NCI-H748 treated with DMSO at 0.1 percent for 48 hours (cell line): ENCODE measurements at regions not wholly inside any gene's neighbourhood (a gene's known extent, or its start where the extent isn't known, plus 50 kb on each side); places are given as distances from the start of the nearest gene placed in this dataset.

Experiments used
- DNase-seq: peaks from one replicate; lab custom pipeline; 2025; lab: John Stamatoyannopoulos, UW

GRCh38 chr2:163368655-163369054 lies 367.2 kb downstream of the FIGN start:
- DNase-seq, result no peak

GRCh38 chr2:163367825-163368582 lies 367.8 kb downstream of the FIGN start:
- DNase-seq, result no peak

DNA sequence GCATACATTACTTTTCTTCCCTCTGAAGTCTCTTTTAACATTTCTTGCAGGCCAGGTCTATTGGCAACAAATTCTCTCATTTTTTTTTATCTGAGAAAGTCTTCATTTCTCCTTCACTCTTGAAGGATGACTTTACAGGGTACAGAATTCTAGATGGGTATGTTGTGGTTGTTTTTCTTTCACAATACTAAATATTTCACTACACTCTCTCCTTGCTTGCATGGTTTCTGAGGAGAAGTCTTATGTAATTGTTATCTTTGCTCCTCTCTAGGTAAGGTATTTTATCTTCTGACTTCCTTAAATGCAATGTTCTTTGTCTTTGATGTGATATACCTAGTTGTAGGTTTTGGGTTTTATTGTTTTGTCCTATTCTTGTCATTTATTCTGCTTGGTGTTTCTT lies 371.1 kb downstream of the FIGN start:
- DNase-seq, result no peak

DNA sequence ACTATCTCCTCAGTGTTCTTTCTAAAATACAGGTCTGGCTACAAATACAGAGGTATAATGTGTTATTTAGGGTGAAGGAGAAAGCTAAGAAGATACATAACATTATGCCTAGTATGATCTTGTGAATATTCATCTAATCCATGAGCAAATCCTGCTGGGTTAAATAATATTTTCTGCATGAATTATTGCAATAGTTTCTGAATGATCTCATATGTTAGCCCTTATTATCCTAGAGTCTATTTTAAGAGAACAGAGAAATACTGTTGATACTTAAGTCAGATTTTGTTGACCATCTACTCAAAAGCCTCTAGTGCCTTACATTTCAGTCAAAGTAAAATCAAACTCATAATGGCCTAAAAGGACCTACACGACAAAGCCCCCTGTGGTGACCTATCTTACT lies 382.3 kb downstream of the FIGN start:
- no peak for DNase-seq

- DNase-seq, result no peak
Measured at GRCh38 chr2:163351966-163352365, 383.8 kb downstream of the FIGN start.

DNA sequence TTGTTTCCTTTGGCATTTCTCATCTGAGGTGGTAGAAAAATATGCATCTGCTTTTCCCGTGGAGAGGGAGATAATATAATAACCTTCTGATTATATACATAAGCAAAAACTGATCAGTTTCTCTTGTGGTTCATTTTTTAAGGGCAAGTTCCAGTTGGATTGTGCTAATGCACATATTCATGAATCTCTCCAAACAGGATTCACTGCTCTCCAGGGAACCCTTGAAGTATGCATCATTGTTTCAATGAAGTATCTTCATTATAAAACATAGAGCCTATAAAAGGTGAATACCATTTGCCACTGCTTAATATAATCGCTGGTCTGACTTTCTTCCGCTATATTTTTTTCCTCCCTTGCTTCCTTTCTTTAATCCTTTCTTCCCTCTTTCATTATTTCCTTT lies 384.7 kb downstream of the FIGN start:
- no peak for DNase-seq

DNA sequence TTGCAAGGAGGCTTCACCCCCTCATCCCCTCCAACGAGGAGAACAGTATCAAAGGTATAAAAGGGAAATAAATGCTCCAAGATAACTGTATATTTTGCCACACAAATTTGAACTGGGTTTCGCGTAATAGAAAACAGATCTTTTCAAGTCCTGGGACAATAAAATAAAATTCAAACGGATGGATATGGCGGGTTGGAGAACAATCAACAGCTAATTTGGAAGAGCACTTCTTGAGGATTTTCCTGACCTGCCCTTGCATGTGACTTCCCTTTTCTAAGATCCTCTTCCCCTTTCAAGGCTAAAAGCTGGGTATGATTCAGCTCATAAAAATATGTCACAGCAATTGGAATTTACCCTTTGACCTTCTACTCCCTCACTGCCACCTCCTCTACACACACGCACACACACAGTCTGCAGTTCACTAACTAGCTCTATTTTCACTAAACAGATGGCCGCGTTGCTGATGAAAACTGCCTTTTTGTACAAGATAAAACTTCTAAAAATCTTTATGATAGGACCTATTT lies 386.9 kb downstream of the FIGN start:
- DNase-seq, result no peak

GRCh38 chr2:163347982-163348856 lies 387.6 kb downstream of the FIGN start:
- no peak for DNase-seq

DNA sequence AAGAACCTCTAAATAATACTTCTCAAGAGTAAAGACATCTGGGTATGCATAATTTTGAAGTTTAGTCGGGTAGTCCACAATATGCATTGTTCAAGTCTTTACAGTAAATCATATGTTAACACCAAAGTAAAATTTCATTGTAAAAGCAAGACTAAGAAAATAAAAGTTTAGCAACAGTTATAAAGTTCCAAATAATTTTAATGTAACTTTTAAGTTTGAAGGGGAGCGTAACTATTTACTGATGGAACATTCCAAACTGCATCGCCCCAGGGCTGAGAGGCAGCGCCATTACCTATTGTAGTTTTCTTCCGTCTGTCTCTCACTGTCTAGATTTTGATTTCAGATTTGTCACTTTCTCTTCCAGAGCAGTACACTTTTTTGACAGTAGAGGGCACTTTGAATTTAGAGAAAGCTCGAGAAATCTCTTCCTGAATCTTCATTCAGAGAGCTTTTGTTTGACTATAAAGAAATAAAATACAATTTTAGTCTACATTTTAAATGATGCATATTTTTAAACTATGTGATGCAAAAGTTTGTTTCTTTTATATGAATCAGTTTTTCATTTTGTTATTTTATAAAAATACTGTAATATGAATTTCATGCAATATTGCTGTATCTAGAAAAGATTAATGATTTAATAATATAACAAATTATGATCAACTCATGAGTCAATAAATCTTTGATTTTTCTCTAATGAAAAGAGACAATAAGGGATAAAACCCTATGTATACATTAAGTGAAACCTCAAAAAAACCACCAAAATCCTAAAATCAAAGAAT lies 389.8 kb downstream of the FIGN start:
- peak; percentile 87 for DNase-seq

DNA sequence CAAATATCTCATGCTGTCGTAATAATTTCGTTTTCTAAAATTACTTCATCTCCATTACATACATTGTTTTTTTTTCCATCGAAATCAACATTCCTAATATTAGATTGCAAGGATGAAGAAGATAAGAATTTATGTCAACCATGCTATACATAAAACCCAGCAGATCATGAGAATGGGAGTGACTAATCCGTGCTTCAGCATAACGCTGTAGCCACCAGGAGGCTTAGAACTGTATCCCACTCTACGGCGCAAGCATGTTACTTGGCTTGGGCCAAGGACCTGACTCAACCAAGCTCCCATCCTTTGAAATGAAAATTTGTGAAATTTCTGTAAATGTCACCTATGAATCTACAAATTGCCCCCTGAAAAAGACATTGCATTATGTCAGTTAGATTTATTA lies 392.5 kb downstream of the FIGN start:
- DNase-seq, result no peak

DNA sequence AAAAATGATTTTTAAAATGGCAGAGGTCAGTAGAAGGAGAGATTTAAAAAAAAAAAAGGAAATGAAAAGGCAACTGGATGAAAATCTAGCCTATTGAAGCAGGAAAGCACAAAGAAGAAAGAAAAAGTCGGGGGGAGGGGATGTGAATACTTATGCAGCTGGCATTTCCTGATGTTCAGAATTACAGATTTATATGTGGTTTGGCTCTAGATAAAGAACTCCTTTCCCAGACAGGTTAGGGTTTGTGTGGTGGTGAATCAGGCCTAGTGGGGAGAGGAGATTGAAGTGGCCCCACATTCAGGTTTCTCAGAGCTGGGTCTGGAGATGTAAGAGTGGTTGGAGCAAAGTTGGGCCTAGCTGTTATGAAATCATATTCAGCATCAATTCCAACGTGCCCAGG lies 394.4 kb downstream of the FIGN start:
- no peak for DNase-seq

DNA sequence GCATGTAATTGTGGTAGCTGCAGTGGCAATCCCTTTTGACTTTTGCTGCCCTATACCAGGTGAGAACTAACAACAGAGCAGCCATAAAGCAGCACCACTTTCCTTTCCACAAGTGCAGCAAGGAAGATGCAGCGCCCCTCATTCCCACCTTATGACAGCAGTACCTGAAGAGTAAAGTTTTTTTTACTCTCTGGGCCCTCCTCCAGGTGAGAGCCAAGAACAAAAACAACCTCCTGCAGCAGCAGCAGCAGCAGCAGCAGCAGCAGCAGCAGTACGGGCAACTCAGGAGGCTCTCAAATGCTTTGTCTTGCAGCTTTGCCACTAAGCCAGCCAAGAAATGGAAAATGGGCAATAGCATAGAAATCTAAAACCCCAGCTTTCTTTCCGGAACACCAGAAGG lies 397.5 kb downstream of the FIGN start:
- no peak for DNase-seq

- peak; percentile 95 for DNase-seq
Measured at GRCh38 chr2:163324677-163325076, 411.1 kb downstream of the FIGN start.

DNA sequence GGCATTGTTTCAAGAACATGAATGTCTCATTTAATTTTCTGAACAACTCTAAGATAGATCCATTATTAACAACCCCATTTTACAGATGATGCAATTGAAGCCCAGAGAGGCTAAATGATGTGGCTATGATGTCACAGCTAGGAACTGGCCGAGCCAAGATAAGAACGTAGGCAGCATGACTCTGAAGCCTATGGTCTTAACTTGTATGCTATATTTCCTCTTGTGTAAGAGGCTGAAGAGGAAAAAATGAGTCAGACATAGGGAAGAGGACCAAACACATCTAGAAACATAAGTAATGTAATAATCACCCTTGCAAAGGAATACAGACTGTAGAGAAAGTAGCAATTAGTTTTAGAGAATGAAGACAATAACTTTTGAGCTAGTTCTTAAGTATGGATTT lies 416.8 kb downstream of the FIGN start:
- DNase-seq, result no peak

- DNase-seq, result no peak
Measured at GRCh38 chr2:163314712-163315111, 421.1 kb downstream of the FIGN start.

- DNase-seq, result no peak
Measured at GRCh38 chr2:163312713-163313112, 423.1 kb downstream of the FIGN start.

GRCh38 chr2:163306647-163307046 lies 429.2 kb downstream of the FIGN start:
- no peak for DNase-seq

GRCh38 chr2:163302141-163302540 lies 433.7 kb downstream of the FIGN start:
- no peak for DNase-seq

- DNase-seq, result no peak
Measured at GRCh38 chr2:163291790-163292189, 444.0 kb downstream of the FIGN start.

DNA sequence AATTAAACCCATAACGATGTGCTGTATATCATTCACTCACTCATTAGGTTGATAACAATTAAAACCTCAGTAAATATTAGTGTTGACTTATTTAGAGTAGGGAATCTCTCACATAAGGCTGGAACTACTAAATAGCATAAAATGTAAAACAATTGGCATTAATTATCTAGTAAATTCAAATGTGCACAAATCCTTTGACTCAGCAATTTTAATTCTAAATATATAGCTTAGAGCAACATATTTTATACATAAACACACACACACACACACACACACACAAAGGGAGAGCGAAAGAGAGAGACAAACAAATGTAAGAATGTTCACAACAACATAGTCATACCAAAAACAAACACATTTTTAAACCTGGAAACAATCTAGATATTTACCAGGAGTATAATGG lies 443.1 kb upstream of the KCNH7 start:
- DNase-seq, result no peak

- DNase-seq, result no peak
Measured at GRCh38 chr2:163269374-163270021, 430.9 kb upstream of the KCNH7 start.

DNA sequence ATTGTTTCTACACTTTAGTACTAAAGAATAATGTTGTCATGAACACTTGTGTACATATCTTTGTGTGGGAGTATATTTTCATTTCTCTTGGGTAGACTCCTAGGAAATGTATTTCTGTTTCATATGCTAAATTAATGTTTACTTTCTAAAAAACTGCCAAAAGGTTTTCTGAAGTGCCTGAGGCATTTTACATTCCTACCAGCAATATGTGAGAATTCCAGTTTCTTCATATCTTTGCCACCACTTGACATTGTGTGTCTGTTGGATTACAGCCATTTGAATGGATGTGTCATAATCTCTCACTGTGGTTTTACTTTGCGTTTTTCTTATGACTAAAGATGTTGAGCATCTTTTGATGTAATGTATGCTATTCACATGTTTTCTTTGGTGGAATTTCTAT lies 428.2 kb upstream of the KCNH7 start:
- DNase-seq, result no peak
